MCF 10A (cell line): ENCODE measurements at regions not wholly inside any gene's neighbourhood (a gene's known extent, or its start where the extent isn't known, plus 50 kb on each side); places are given as distances from the start of the nearest gene placed in this dataset.

Experiments
- BruUV-seq: library from RNA; stranded (reverse); fragments of 400-500 nt; replicated peaks from 2 replicates; lab custom pipeline; 2021; lab: Mats Ljungman, UMichigan
- CTCF ChIA-PET: fragments of 300-600 bp; sonication (Branson Sonifier 250); formaldehyde crosslinking; extraction: SDS; loops from one replicate; lab custom pipeline; 2021; ENCODE audit warnings: antibody characterized with exemption, inconsistent platforms; lab: Yijun Ruan, JAX
- POLR2A ChIA-PET: fragments of 300-600, 350-650 bp; sonication (Branson Sonifier 250); formaldehyde crosslinking; extraction: SDS; loops from one replicate; lab custom pipeline; 2020; ENCODE audit warnings: antibody characterized with exemption, inconsistent platforms; lab: Yijun Ruan, JAX
- DNase-seq: peaks from one replicate; pipeline ENCODE4 v3.0.0-alpha.2; 2018; ENCODE audit not compliant: unreplicated experiment
- H3K27ac Mint-ChIP-seq: one replicate; pipeline ENCODE4 v1.8.0; 2022; ENCODE audit warnings: mild to moderate bottlenecking, low read depth, mixed read lengths; ENCODE audit not compliant: unreplicated experiment
- H3K27me3 Mint-ChIP-seq: one replicate; pipeline ENCODE4 v1.8.0; 2022; ENCODE audit warnings: mixed read lengths; ENCODE audit not compliant: insufficient read depth, unreplicated experiment
- H3K36me3 Mint-ChIP-seq: one replicate; pipeline ENCODE4 v1.8.0; 2022; ENCODE audit warnings: mild to moderate bottlenecking, moderate library complexity, mixed read lengths; ENCODE audit not compliant: insufficient read depth, unreplicated experiment
- H3K4me1 Mint-ChIP-seq: one replicate; pipeline ENCODE4 v1.8.0; 2022; ENCODE audit warnings: mixed read lengths; ENCODE audit not compliant: insufficient read depth, unreplicated experiment
- H3K4me3 Mint-ChIP-seq: one replicate; pipeline ENCODE4 v1.8.0; 2022; ENCODE audit warnings: mild to moderate bottlenecking, moderate library complexity, mixed read lengths; ENCODE audit not compliant: unreplicated experiment
- H3K9me3 Mint-ChIP-seq: one replicate; pipeline ENCODE4 v1.8.0; 2022; ENCODE audit warnings: mixed read lengths; ENCODE audit not compliant: unreplicated experiment
- intact Hi-C: fragments of 100-400 bp; cut with micrococcal nuclease; formaldehyde crosslinking; loops from 2 replicates; pipeline ENCODE4 v1.14.1; 2022
- TF ChIP-seq, protein P1 (sequence below): fragments of 200-600 bp; IDR thresholded peaks from one replicate; pipeline ENCODE4 v1.8.0; 2022; ENCODE audit warnings: antibody characterized with exemption, mild to moderate bottlenecking; ENCODE audit not compliant: unreplicated experiment

DNA sequence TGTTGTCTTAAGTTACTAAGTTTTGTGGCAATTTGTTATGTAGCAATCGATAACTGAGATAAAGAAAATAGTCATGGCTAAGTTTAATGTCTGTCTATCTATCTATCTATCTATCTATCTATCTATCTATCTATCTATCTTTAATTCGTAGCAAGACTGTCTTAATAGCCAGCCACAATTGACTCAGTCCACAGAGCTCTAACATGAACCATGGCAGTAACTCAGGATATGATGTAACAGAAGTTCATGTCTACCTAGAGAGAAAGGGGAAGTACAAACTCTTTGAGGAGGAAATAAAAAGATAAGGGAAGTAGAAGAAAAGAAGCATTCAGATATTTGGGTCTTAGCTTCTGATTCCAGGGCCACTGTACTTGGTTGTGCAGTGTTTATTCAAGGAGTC is 61.5 kb upstream of the FNDC3B start:
- TF ChIP-seq, protein P1, sequence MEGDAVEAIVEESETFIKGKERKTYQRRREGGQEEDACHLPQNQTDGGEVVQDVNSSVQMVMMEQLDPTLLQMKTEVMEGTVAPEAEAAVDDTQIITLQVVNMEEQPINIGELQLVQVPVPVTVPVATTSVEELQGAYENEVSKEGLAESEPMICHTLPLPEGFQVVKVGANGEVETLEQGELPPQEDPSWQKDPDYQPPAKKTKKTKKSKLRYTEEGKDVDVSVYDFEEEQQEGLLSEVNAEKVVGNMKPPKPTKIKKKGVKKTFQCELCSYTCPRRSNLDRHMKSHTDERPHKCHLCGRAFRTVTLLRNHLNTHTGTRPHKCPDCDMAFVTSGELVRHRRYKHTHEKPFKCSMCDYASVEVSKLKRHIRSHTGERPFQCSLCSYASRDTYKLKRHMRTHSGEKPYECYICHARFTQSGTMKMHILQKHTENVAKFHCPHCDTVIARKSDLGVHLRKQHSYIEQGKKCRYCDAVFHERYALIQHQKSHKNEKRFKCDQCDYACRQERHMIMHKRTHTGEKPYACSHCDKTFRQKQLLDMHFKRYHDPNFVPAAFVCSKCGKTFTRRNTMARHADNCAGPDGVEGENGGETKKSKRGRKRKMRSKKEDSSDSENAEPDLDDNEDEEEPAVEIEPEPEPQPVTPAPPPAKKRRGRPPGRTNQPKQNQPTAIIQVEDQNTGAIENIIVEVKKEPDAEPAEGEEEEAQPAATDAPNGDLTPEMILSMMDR: no peak
- ChIA-PET POLR2A (interaction anchor here (1.2 kb wide), 1 partner anchor 9 kb away, joined by 3 read pairs; no protein-coding TSS in a partner anchor), CTCF (interaction anchor here (0.8 to 1.7 kb wide), 2 partner anchors 9 to 58 kb away, joined by 3 to 4 read pairs; no protein-coding TSS in a partner anchor)
- no peak for DNase-seq
- H3K27ac Mint-ChIP-seq: no peak overlapping the region
- no peaks in the 10 kb centered on the region for H3K36me3 Mint-ChIP-seq
- H3K4me3 Mint-ChIP-seq: no peak overlapping the region
- H3K4me1 Mint-ChIP-seq: no peaks in the 10 kb centered on the region
- intact Hi-C loops: no loop called here
- no peaks in the 10 kb centered on the region for H3K9me3 Mint-ChIP-seq
- no TSS peak for BruUV-seq
- H3K27me3 Mint-ChIP-seq: no peaks in the 10 kb centered on the region

DNA sequence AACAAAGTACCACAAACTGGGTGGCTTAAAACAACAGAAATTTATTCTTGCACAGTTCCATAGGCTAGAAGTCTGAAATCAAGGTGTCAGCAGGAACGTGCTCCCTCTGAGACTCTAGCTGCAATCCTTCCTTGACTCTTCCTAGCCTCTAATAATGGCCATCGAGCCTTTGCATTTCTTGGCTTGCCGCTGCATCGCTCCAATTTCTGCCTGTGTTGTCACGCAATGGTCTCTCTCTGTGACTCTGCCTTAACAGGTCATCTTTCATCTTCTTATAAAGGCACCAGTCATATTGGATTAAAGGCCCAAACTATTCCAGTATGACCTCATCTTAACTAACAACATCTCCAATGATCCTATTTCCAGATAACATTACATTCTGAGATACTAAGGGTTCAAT is 61.0 kb upstream of the FNDC3B start:
- H3K27ac Mint-ChIP-seq: no peak overlapping the region
- no peaks in the 10 kb centered on the region for H3K27me3 Mint-ChIP-seq
- ChIA-PET POLR2A (interaction anchor here (1.2 kb wide), 1 partner anchor 9 kb away, joined by 3 read pairs; no protein-coding TSS in a partner anchor), CTCF (interaction anchor here (0.8 kb wide), 1 partner anchor 57 kb away, joined by 4 read pairs; no protein-coding TSS in a partner anchor)
- H3K36me3 Mint-ChIP-seq: no peaks in the 10 kb centered on the region
- DNase-seq: no peak
- intact Hi-C loops: no loop called here
- no peaks in the 10 kb centered on the region for H3K9me3 Mint-ChIP-seq
- no TSS peak for BruUV-seq
- TF ChIP-seq, protein P1: no peak
- H3K4me3 Mint-ChIP-seq: no peak overlapping the region
- H3K4me1 Mint-ChIP-seq: no peaks in the 10 kb centered on the region

DNA sequence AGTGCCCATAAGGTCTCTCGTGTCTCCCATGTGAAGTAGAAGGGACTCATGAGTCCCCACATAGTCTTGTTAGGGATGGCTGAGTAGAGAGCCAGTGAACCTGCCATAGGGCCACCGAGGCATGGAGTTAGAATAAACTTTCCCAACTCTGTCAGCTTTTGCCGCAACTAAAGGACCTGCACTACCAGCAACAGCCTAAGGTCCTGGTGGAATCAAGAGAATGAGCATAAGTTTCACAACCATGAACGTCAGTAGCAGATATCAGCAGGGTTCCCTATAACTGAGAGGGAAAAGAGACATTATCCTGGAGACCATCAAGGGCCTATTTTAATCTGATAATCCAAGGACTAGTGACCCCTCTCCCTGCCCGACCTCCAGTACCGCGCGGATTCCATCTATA is 60.3 kb upstream of the FNDC3B start:
- no peak overlapping the region for H3K4me3 Mint-ChIP-seq
- no peaks in the 10 kb centered on the region for H3K27me3 Mint-ChIP-seq
- no peak overlapping the region for H3K27ac Mint-ChIP-seq
- no peaks in the 10 kb centered on the region for H3K4me1 Mint-ChIP-seq
- POLR2A ChIA-PET: interaction anchor here (1.2 kb wide), 1 partner anchor 8 kb away, joined by 3 read pairs; no protein-coding TSS in a partner anchor
- DNase-seq: no peak
- no peaks in the 10 kb centered on the region for H3K36me3 Mint-ChIP-seq
- H3K9me3 Mint-ChIP-seq: no peaks in the 10 kb centered on the region
- intact Hi-C loops: no loop called here
- no TSS peak for BruUV-seq
- CTCF ChIA-PET: no interaction called here
- TF ChIP-seq, protein P1: no peak

DNA sequence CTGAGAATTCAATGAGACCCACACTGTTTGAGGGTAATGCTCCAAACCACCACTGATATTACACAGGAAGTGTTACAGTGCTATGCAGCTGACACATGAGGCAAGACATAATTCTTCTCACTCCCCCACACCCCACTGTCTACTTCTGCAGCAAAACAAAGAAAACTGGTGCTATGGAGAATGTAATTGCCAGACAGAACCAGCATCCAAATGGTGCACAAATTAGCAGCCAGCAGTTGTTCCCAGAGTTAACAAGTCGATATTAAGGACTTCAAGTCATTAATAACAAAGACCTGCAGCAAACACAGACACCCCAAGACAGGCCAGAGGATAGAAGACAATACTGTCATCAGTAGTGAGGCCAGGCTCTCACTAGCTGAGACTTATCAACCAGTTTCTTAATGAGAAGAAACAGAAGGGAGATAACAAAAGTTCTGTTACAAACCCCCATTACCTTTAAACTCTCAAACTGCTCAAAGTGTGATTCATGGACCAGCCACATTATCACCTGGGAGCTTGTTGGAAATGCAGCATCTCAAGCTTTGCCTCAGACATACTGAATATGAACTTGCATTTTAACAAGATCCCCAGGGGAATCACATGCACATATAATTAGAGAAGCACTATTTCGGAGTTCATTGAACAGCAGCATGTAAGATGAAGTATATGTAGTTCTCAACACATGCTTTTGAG is 58.7 kb upstream of the FNDC3B start:
- no peaks in the 10 kb centered on the region for H3K4me1 Mint-ChIP-seq
- H3K27ac Mint-ChIP-seq: no peak overlapping the region
- intact Hi-C loops: no loop called here
- no peak for DNase-seq
- POLR2A ChIA-PET: interaction anchor here (1.2 kb wide), 1 partner anchor 12 kb away, joined by 3 read pairs; no protein-coding TSS in a partner anchor
- H3K4me3 Mint-ChIP-seq: no peak overlapping the region
- no peaks in the 10 kb centered on the region for H3K9me3 Mint-ChIP-seq
- no TSS peak for BruUV-seq
- TF ChIP-seq, protein P1: no peak
- H3K27me3 Mint-ChIP-seq: no peaks in the 10 kb centered on the region
- H3K36me3 Mint-ChIP-seq: no peaks in the 10 kb centered on the region
- CTCF ChIA-PET: interaction anchor here (0.6 kb wide), 2 partner anchors 149 to 251 kb away, joined by 3 to 5 read pairs; no protein-coding TSS in a partner anchor
